Psoas muscle (tissue), 7 donors: ENCODE measurements at regions not wholly inside any gene's neighbourhood (a gene's known extent, or its start where the extent isn't known, plus 50 kb on each side); places are given as distances from the start of the nearest gene placed in this dataset.
"Not testable (repeated sequence)": the region's sequence is repeated elsewhere in the genome, so short reads cannot be mapped to it uniquely, and the experiment has no call there.

Experiments
- ATAC-seq, 4 donors: fragments of 200-7000 bp; cut with Tn5 transposase; one replicate each; pipeline ENCODE4 v1.9.1; 2020; ENCODE audit warnings: moderate library complexity in 3 of 4, mild to moderate bottlenecking in 2 of 4
- DNase-seq, 2 donors: peaks; one replicate each; pipeline ENCODE4 v3.0.0-alpha.2; 2020
- H3K27ac ChIP-seq: fragments of 200-600 bp; one replicate; pipeline ENCODE4 v1.8.0; 2022
- H3K27me3 ChIP-seq, 3 donors: fragments of 200-600 bp in 1 of 3; one replicate each; pipeline versions ENCODE4 v1.6.1 to v1.8.0; 2013 to 2022; ENCODE audit warnings: low read length in 2 of 3, mild to moderate bottlenecking in 2 of 3, moderate library complexity in 1 of 3; ENCODE audit not compliant: insufficient read depth in 3 of 3
- H3K36me3 ChIP-seq, 2 donors: fragments of 200-600 bp in 1 of 2; one replicate each; pipeline versions ENCODE4 v1.6.1 to v1.8.0; 2013 to 2022; ENCODE audit warnings: low read depth in 1 of 2, mild to moderate bottlenecking in 1 of 2, moderate library complexity in 1 of 2; ENCODE audit not compliant: insufficient read depth in 1 of 2
- H3K4me1 ChIP-seq: fragments of 200-600 bp; one replicate; pipeline ENCODE4 v1.8.0; 2022
- H3K4me3 ChIP-seq: fragments of 200-600 bp; one replicate; pipeline ENCODE4 v1.8.0; 2022; ENCODE audit warnings: mild to moderate bottlenecking
- H3K9me3 ChIP-seq: fragments of 200-600 bp; one replicate; pipeline ENCODE4 v1.8.0; 2022
- CTCF ChIP-seq: fragments of 200-600 bp; IDR thresholded peaks from one replicate; pipeline ENCODE4 v1.8.0; 2022; ENCODE audit warnings: antibody characterized with exemption
- WGBS, 3 donors: extraction: QIAGEN DNeasy Blood & Tissue Kit; methylation state at CpG; one replicate each; pipeline versions ENCODE4 v1.1.6 to v1.1.7; 2013; 5-methylcytosine and 5-hydroxymethylcytosine counted together
- intact Hi-C, 2 donors: fragments of 100-400 bp; cut with DNase I; formaldehyde crosslinking; loops; one replicate each; pipeline versions ENCODE4 v1.11.0 to v1.14.2; 2022
- donor health status: healthy with polysubstance abuse.
- donor health status: DM: no; HTN: no; CAD: no; lungs with moderate emphysema.
- donor health status: Bipolar disorder and iron deficiency.
- donor health status: healthy.
- donor health status: DM: yes; HTN: yes; CAD: no.
- donor health status: DM: no; HTN: no; CAD: no.
- donor health status: DM: yes; HTN: yes; CAD: no.

- ATAC-seq (no peak), DNase-seq (no peak)
- Histone ChIP-seq H3K9me3 (no peaks in the 10 kb centered on the region), H3K4me1 (no peaks in the 10 kb centered on the region), H3K27ac (no peak overlapping the region), H3K4me3 (no peak overlapping the region), H3K27me3 (no peaks in the 10 kb centered on the region), H3K36me3 (no peaks in the 10 kb centered on the region)
- intact Hi-C loops: loop anchor here in 1 of 2 donors (5.0 kb wide), 1 partner anchor 1248 kb away; no protein-coding TSS in a partner anchor
- 41 to 49% (median 43%) methylated on average over 3 of the region's 3 CpGs for WGBS, 3 donors
- TF ChIP-seq CTCF: no peak
These were observed 647.7 kb upstream of the ITGA1 start for GRCh38 chr5:52139888-52140615.

- no peak for TF ChIP-seq CTCF
- DNase-seq (no peak), ATAC-seq (no peak)
- H3K9me3 ChIP-seq: no peaks in the 10 kb centered on the region
- intact Hi-C loops: no loop called here
- H3K27ac ChIP-seq: no peak overlapping the region
- no peaks in the 10 kb centered on the region for H3K4me1 ChIP-seq
- H3K27me3 ChIP-seq: no peaks in the 10 kb centered on the region
- H3K36me3 ChIP-seq: no peaks in the 10 kb centered on the region
- no peak overlapping the region for H3K4me3 ChIP-seq
These were observed 639.0 kb upstream of the ITGA1 start for GRCh38 chr5:52148679-52149078.

- DNase-seq: no peak
These were observed 637.2 kb upstream of the ITGA1 start for GRCh38 chr5:52150501-52150900.

GRCh38 chr5:52156809-52157208 is 630.9 kb upstream of the ITGA1 start:
- H3K9me3 ChIP-seq, H3K4me1 ChIP-seq, H3K27ac ChIP-seq, H3K4me3 ChIP-seq, intact Hi-C loops, H3K36me3 ChIP-seq, ATAC-seq, H3K27me3 ChIP-seq, DNase-seq: not testable (repeated sequence)
- 59 to 68% (median 65%) methylated on average over 2 of the region's 2 CpGs for WGBS, 3 donors

More at GRCh38 chr5:52150501-52150900, 637.2 kb upstream of the ITGA1 start:
- TF ChIP-seq CTCF: no peak
- Histone ChIP-seq H3K27me3 (no peaks in the 10 kb centered on the region), H3K27ac (no peak overlapping the region), H3K9me3 (no peaks in the 10 kb centered on the region), H3K36me3 (no peaks in the 10 kb centered on the region), H3K4me1 (no peaks in the 10 kb centered on the region), H3K4me3 (no peak overlapping the region)
- intact Hi-C loops: no loop called here
- no peak for ATAC-seq
- 88 to 100% (median 90%) methylated on average over 1 of the region's 1 CpG for WGBS, 3 donors

GRCh38 chr5:52165806-52166205 is 621.9 kb upstream of the ITGA1 start:
- H3K27me3 ChIP-seq, H3K27ac ChIP-seq, H3K36me3 ChIP-seq, H3K4me1 ChIP-seq, ATAC-seq, DNase-seq, intact Hi-C loops, H3K9me3 ChIP-seq, H3K4me3 ChIP-seq: not testable (repeated sequence)
- 76 to 91% (median 86%) methylated on average over 3 of the region's 3 CpGs for WGBS, 3 donors

- no peak for TF ChIP-seq CTCF
- WGBS, 3 donors: 92 to 96% (median 93%) methylated on average over 1 of the region's 1 CpG
These were observed 614.6 kb upstream of the ITGA1 start for GRCh38 chr5:52173133-52173532.

More at GRCh38 chr5:52173133-52173532, 614.6 kb upstream of the ITGA1 start:
- H3K9me3 ChIP-seq: no peaks in the 10 kb centered on the region
- no peaks in the 10 kb centered on the region for H3K36me3 ChIP-seq
- ATAC-seq: no peak
- no peaks in the 10 kb centered on the region for H3K4me1 ChIP-seq
- H3K4me3 ChIP-seq: no peak overlapping the region
- no peaks in the 10 kb centered on the region for H3K27me3 ChIP-seq
- DNase-seq: no peak
- intact Hi-C loops: no loop called here
- H3K27ac ChIP-seq: no peak overlapping the region
